MM.1S (cell line): ENCODE measurements at regions not wholly inside any gene's neighbourhood (a gene's known extent, or its start where the extent isn't known, plus 50 kb on each side); places are given as distances from the start of the nearest gene placed in this dataset.

Experiments used
- EZH2phosphoT487 ChIP-seq: fragments of 300-600 bp; sonication (generic); IDR thresholded peaks from 2 replicates; pipeline ENCODE4 v1.6.1; 2018; ENCODE audit warnings: antibody characterized with exemption, low read length
- TF ChIP-seq, protein P1 (sequence below): fragments of 300-600 bp; sonication (generic); IDR thresholded peaks from 2 replicates; pipeline ENCODE4 v1.5.1; 2016; ENCODE audit warnings: antibody characterized with exemption, low read length, mixed read lengths

GRCh38 chrX:56505866-56506265 lies 57.6 kb upstream of the UBQLN2 start:
- TF ChIP-seq EZH2phosphoT487 = no peak
- TF ChIP-seq, protein P1, sequence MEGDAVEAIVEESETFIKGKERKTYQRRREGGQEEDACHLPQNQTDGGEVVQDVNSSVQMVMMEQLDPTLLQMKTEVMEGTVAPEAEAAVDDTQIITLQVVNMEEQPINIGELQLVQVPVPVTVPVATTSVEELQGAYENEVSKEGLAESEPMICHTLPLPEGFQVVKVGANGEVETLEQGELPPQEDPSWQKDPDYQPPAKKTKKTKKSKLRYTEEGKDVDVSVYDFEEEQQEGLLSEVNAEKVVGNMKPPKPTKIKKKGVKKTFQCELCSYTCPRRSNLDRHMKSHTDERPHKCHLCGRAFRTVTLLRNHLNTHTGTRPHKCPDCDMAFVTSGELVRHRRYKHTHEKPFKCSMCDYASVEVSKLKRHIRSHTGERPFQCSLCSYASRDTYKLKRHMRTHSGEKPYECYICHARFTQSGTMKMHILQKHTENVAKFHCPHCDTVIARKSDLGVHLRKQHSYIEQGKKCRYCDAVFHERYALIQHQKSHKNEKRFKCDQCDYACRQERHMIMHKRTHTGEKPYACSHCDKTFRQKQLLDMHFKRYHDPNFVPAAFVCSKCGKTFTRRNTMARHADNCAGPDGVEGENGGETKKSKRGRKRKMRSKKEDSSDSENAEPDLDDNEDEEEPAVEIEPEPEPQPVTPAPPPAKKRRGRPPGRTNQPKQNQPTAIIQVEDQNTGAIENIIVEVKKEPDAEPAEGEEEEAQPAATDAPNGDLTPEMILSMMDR = no peak
